Prostate gland (tissue), 2 donors: ENCODE measurements at regions not wholly inside any gene's neighbourhood (a gene's known extent, or its start where the extent isn't known, plus 50 kb on each side); places are given as distances from the start of the nearest gene placed in this dataset.

ENCODE experiments used
- DNase-seq: peaks from one replicate; pipeline ENCODE4 v3.0.0-alpha.2; 2019; ENCODE audit warnings: low spot score
- H3K27ac ChIP-seq, 2 donors: fragments of 200-600 bp; sonication (generic); 2 replicates each; pipeline ENCODE4 v1.5.1; 2017 to 2019
- H3K27me3 ChIP-seq: fragments of 200-600 bp; sonication (generic); replicated peaks from 2 replicates; pipeline ENCODE4 v1.5.1; 2019; ENCODE audit not compliant: insufficient read depth
- H3K36me3 ChIP-seq, 2 donors: fragments of 200-600 bp; sonication (generic); 1 replicate in 1 of 2; 2 replicates in 1 of 2; pipeline versions ENCODE4 v1.5.1 to v1.8.1; 2017 to 2019
- H3K4me1 ChIP-seq: fragments of 200-600 bp; sonication (generic); replicated peaks from 2 replicates; pipeline ENCODE4 v1.5.1; 2019
- H3K4me3 ChIP-seq, 2 donors: fragments of 200-600 bp; sonication (generic); 2 replicates each; pipeline ENCODE4 v1.5.1; 2017 to 2019
- H3K9me3 ChIP-seq: fragments of 200-600 bp; sonication (generic); 2 replicates; pipeline ENCODE4 v1.5.1; 2017
- CTCF ChIP-seq, 4 experiments: fragments of 200-600 bp in 2 of 4; fragments of 450-650 bp in 2 of 4; sonication (generic) in 2 of 4; IDR thresholded peaks; 1 replicate in 3 of 4; 2 replicates in 1 of 4; pipeline ENCODE4 v1.5.1; 2016 to 2019; ENCODE audit warnings: antibody characterized with exemption in 4 of 4, mild to moderate bottlenecking in 2 of 4, moderate library complexity in 2 of 4
- POLR2A ChIP-seq: fragments of 450-650 bp; IDR thresholded peaks from one replicate; pipeline ENCODE4 v1.6.1; 2016; ENCODE audit warnings: antibody characterized with exemption, mild to moderate bottlenecking
- POLR2AphosphoS5 ChIP-seq: sonication (generic); formaldehyde crosslinking; IDR thresholded peaks from one replicate; pipeline ENCODE4 v1.6.1; 2017; ENCODE audit warnings: antibody characterized with exemption
- WGBS: methylation state at CpG from one replicate; pipeline ENCODE4 v1.1.5; 2018; 5-methylcytosine and 5-hydroxymethylcytosine counted together
- intact Hi-C: fragments of 100-400 bp; cut with DNase I; formaldehyde crosslinking; loops from one replicate; pipeline ENCODE4 v1.14.2; 2022

- Histone ChIP-seq H3K9me3 (no peaks in the 10 kb centered on the region), H3K4me3 (no peak overlapping the region), H3K4me1 (no peaks in the 10 kb centered on the region), H3K36me3 (no peaks in the 10 kb centered on the region), H3K27me3 (no peaks in the 10 kb centered on the region), H3K27ac (no peak overlapping the region)
- no peak for DNase-seq
- TF ChIP-seq POLR2AphosphoS5: no peak
- TF ChIP-seq CTCF (IDR thresholded peaks at IDR 0.05): no peak
- no peak for TF ChIP-seq POLR2A
- intact Hi-C loops: no loop called here
- 80% methylated on average over 6 of the region's 6 CpGs for WGBS
Observed at GRCh38 chr12:30197392-30198057, 413.8 kb upstream of the TMTC1 start.

DNA sequence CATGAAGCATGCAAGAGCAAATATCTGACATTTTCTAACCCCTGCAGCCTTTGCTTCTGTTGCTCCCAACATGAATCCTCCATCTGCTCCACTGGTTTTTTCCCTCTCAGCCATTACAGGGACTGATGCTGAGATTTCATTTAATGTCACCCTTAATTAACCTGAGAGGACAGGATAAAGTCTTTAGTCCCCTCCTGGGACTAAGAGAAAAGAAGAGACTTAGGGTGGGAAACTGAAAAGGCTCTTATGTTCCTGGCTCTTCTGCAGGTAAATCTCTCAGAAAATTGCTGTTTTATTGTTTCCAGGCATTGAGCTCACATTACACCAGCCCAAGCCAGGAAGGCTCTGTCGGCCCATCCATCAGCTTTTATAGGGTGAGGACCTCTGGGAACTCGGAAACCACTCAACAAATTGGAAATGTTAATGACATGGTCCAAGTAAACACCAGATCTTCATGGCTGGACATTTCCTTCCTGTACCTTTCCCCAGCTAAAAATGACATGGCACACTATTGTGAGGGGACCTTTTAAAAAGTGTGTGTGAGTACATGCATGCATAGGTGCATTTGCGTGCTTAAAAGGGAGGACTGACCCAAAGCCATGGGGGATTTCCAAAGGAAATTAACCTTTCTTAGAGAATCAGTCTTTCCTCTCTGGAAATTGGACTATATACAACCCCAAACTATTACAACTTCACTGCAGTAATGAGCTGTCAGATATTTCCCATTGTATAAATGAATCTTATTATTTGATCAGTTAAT, 408.1 kb upstream of the TMTC1 start:
- Histone ChIP-seq H3K36me3 (no peaks in the 10 kb centered on the region), H3K4me3 (no peak overlapping the region), H3K9me3 (no peaks in the 10 kb centered on the region), H3K27me3 (no peaks in the 10 kb centered on the region), H3K27ac (no peak overlapping the region), H3K4me1 (no peaks in the 10 kb centered on the region)
- WGBS: 32% methylated on average over 3 of the region's 3 CpGs
- TF ChIP-seq CTCF (IDR thresholded peaks at IDR 0.05) (no peak), POLR2A (no peak), POLR2AphosphoS5 (no peak)
- no peak for DNase-seq
- intact Hi-C loops: no loop called here

DNA sequence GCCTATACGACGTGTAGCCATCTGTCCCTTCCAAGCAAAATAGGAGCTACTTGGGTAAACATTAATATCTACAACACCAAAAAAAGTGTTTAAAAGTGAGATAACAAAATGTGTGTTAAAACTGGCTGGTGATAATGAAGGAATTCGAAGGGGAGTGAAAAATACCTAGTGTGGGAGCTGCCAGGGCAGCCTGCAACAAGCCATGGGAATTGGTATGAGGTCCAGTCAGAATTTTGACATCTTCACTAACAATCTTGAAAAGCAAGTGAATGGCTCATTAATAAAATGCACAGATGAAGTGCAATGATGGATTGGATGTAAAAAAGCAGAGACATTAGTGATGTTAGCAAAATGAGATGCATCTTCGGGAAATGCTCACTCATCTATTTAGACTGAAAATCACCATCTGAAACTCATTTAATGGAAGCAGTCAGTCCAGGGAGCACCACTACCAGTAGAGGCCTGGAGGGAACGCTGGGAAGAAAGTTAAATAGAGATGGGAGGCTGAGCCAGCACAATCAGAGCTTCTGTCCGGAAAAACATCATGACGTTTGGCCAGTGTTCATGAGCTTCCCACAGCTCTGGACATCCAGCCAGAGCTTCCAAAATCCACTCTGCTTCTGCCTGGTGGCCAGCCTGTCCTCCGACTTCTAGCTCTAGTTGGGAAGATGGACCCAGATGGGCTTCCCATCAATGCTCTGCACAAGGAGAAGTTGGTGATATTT, 405.0 kb upstream of the TMTC1 start:
- no peak for TF ChIP-seq POLR2A
- TF ChIP-seq POLR2AphosphoS5: no peak
- no peak for TF ChIP-seq CTCF (IDR thresholded peaks at IDR 0.05)
- Histone ChIP-seq H3K36me3 (no peaks in the 10 kb centered on the region), H3K9me3 (no peaks in the 10 kb centered on the region), H3K4me1 (no peaks in the 10 kb centered on the region), H3K27ac (no peak overlapping the region), H3K4me3 (no peak overlapping the region), H3K27me3 (no peaks in the 10 kb centered on the region)
- no peak for DNase-seq
- 61% methylated on average over 8 of the region's 8 CpGs for WGBS
- intact Hi-C loops: no loop called here

- intact Hi-C loops: no loop called here
- H3K36me3 ChIP-seq: no peaks in the 10 kb centered on the region
Observed at GRCh38 chr12:30187426-30187825, 403.7 kb upstream of the TMTC1 start.

More at GRCh38 chr12:30187426-30187825, 403.7 kb upstream of the TMTC1 start:
- DNase-seq: no peak
- Histone ChIP-seq H3K4me3 (no peak overlapping the region), H3K27me3 (no peaks in the 10 kb centered on the region), H3K9me3 (no peaks in the 10 kb centered on the region), H3K27ac (no peak overlapping the region), H3K4me1 (no peaks in the 10 kb centered on the region)
- WGBS: 46% methylated on average over 2 of the region's 2 CpGs
- no peak for TF ChIP-seq POLR2AphosphoS5
- no peak for TF ChIP-seq CTCF (IDR thresholded peaks at IDR 0.05)
- TF ChIP-seq POLR2A: no peak
